HG02678 (cell line): ENCODE measurements at regions not wholly inside any gene's neighbourhood (a gene's known extent, or its start where the extent isn't known, plus 50 kb on each side); places are given as distances from the start of the nearest gene placed in this dataset.
"Not testable (repeated sequence)": the region's sequence is repeated elsewhere in the genome, so short reads cannot be mapped to it uniquely, and the experiment has no call there.

Experiments
- ATAC-seq: cut with Tn5 transposase; IDR thresholded peaks from one replicate; pipeline ENCODE4 v1.9.1; 2021; ENCODE audit warnings: mild to moderate bottlenecking, moderate library complexity; ENCODE audit not compliant: unreplicated experiment

- ATAC-seq = no peak
Measured at GRCh38 chr1:60866226-60866900, 216.0 kb upstream of the NFIA start.

GRCh38 chr1:60865166-60865565 lies 217.2 kb upstream of the NFIA start:
- no peak for ATAC-seq

- ATAC-seq = no peak
Measured at GRCh38 chr1:60864722-60865121, 217.6 kb upstream of the NFIA start.

GRCh38 chr1:60863131-60863530 lies 219.2 kb upstream of the NFIA start:
- ATAC-seq = no peak

- ATAC-seq = no peak
Measured at GRCh38 chr1:60861961-60862567, 220.3 kb upstream of the NFIA start.

- no peak for ATAC-seq
Measured at GRCh38 chr1:60859111-60859510, 223.2 kb upstream of the NFIA start.

GRCh38 chr1:60857851-60858250 lies 224.5 kb upstream of the NFIA start:
- ATAC-seq = no peak

GRCh38 chr1:60850084-60850483 lies 232.3 kb upstream of the NFIA start:
- ATAC-seq = no peak

- no peak for ATAC-seq
Measured at GRCh38 chr1:60849401-60849800, 233.0 kb upstream of the NFIA start.

- no peak for ATAC-seq
Measured at GRCh38 chr1:60848583-60849188, 233.7 kb upstream of the NFIA start.

- no peak for ATAC-seq
Measured at GRCh38 chr1:60847855-60848582, 234.3 kb upstream of the NFIA start.

GRCh38 chr1:60847391-60847790 lies 235.0 kb upstream of the NFIA start:
- no peak for ATAC-seq

GRCh38 chr1:60845659-60846058 lies 236.7 kb upstream of the NFIA start:
- not testable (repeated sequence) for ATAC-seq

GRCh38 chr1:60842304-60842703 lies 240.1 kb upstream of the NFIA start:
- no peak for ATAC-seq

GRCh38 chr1:60841116-60842046 lies 241.0 kb upstream of the NFIA start:
- no peak for ATAC-seq

- ATAC-seq = not testable (repeated sequence)
Measured at GRCh38 chr1:60840476-60840875, 241.9 kb upstream of the NFIA start.

GRCh38 chr1:60835649-60836048 lies 246.7 kb upstream of the NFIA start:
- no peak for ATAC-seq

GRCh38 chr1:60833173-60833572 lies 249.2 kb upstream of the NFIA start:
- ATAC-seq = no peak

GRCh38 chr1:60832367-60832766 lies 250.0 kb upstream of the NFIA start:
- no peak for ATAC-seq

- ATAC-seq = no peak
Measured at GRCh38 chr1:60831780-60832179, 250.6 kb upstream of the NFIA start.

- ATAC-seq = no peak
Measured at GRCh38 chr1:60828944-60829343, 253.4 kb upstream of the NFIA start.
